Occipital lobe (tissue), 1 donor: ENCODE measurements at regions not wholly inside any gene's neighbourhood (a gene's known extent, or its start where the extent isn't known, plus 50 kb on each side); places are given as distances from the start of the nearest gene placed in this dataset.
"Not testable (repeated sequence)": the region's sequence is repeated elsewhere in the genome, so short reads cannot be mapped to it uniquely, and the experiment has no call there.

Experiments
- DNase-seq: peaks from one replicate; lab custom pipeline; 2025; lab: John Stamatoyannopoulos, UW

- no peak for DNase-seq
Observed at GRCh38 chr7:138316421-138317043, 143.5 kb upstream of the TRIM24 start.

DNA sequence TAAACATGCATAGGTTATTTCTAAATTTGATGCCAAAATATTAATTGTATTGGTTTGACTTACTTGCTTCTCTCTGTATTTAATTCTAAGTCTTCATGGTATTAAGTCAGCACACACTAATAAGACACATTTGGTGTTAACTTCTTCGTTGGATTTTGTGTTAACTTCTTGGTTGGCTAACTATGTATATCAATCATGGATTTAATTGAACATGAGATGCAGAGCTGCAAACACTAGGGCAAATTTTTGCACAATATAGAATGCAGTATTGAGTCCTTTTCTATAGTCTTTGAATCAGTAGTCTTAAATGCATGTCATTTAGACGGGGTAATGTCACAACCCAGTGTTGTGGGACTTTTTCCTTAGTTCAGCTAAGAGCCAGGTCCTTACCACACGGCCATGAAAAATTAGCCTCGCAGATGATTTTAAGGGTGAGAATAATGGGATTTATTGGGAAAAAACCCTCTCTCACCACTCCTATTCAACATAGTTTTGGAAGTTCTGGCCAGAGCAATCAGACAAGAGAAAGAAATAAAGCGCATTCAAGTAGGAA, 142.9 kb upstream of the TRIM24 start:
- DNase-seq, result no peak

GRCh38 chr7:138324941-138325340, 135.1 kb upstream of the TRIM24 start:
- DNase-seq, result no peak

GRCh38 chr7:138325434-138325833, 134.6 kb upstream of the TRIM24 start:
- DNase-seq, result no peak

DNA sequence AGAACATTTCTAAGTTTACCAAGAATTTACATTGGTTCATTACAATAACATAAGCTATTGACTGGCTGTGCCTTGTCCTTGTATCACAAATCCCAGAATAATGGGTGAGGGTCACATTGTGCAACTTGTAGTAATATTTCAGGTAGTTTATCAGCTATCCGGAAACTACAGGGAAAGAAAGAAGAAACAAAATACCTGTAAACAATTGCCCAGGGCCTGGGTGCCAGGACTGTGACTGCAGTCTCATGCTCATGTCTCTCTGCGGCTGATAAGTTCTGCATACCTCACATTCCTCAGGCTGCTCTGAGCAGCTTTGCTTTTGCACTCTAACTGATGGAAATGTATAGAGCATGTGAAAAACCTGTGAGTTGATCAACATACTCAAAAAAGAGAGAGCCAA, 131.8 kb upstream of the TRIM24 start:
- DNase-seq, result no peak

DNA sequence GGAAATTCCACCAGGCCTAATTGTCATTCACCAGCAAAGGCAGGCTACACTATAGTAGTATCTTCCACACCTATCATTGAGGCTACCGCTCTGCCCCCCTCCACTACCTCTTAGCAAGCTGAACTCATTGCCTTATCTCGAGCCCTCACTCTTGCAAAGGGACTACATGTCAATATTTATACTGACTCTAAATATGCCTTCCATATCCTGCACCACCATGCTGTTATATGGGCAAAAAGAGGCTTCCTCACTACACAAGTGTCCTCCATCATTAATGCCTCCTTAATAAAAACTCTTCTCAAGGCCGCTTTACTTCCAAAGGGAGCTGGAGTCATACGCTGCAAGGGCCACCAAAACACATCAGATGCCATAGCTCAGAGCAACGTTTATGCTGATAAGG, 127.2 kb upstream of the TRIM24 start:
- DNase-seq, result not testable (repeated sequence)

DNA sequence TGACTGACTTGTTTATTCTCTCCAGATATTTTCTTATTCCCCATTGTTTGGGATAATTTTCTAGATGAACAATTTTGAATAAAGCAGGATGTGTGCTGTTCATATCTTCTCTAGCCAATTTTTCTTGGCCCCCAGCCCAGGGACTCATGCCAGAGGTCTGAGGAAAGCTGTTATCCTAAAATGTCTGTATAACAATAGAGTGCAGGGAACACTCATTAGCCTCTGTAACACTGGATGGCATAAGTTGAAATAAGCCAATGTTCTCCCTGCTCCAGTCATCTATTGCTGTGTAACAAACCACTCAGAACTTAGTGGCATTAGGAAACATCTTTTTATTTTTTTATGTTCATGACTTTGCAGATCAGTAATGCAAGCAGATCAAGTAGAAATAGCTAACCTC, 121.7 kb upstream of the TRIM24 start:
- no peak for DNase-seq

DNA sequence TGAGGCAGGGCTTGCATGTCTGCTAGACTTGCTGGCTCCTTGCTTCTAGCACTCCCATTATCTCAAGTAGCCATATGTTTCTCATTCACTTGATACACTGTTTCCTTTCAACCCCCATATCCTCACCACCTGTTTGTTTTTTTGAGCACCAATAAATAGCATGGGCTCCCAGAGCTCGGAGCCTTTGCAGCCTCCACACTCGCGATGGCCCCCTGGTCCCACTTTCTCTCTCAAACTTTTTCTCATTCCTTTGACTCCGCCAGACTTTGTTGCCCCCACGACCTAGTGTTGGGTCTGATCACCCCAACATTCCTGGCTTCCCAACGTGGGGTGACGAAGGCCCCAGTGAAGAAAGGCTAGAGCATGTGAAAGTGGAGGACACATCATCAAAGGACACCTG, 120.8 kb upstream of the TRIM24 start:
- not testable (repeated sequence) for DNase-seq

GRCh38 chr7:138342990-138343389, 117.1 kb upstream of the TRIM24 start:
- no peak for DNase-seq

DNA sequence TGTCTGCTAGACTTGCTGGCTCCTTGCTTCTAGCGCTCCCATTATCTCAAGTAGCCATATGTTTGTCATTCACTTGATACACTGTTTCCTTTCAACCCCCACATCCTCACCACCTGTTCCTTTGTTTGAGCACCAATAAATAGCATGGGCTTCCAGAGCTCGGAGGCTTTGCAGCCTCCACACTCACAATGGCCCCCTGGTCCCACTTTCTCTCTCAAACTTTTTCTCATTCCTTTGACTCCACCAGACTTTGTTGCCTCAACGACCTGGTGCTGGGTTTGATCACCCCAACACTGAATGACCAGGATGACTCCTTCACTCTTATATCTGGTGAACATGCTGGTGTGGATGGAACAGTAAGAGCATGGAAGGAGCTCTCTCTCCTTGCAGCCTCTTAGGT, 114.5 kb upstream of the TRIM24 start:
- no peak for DNase-seq

DNA sequence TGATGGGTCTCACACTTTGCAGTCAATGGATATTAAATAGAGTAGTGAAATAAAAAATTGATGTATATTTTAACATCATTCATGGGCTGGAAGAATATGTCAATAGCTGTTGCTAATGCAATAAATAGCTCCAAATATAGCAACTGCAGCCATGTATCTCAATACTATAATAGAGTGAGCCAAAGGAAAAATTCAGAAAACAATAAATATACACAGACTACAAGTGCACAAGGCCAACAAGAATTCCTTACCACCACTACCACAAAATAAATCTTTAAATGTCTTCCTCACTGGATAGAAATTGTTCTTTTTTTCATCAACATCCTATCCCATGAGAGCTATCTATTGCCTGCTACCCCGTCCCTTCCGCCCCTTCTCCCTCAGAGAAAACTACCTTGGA, 113.1 kb upstream of the TRIM24 start:
- no peak for DNase-seq

DNA sequence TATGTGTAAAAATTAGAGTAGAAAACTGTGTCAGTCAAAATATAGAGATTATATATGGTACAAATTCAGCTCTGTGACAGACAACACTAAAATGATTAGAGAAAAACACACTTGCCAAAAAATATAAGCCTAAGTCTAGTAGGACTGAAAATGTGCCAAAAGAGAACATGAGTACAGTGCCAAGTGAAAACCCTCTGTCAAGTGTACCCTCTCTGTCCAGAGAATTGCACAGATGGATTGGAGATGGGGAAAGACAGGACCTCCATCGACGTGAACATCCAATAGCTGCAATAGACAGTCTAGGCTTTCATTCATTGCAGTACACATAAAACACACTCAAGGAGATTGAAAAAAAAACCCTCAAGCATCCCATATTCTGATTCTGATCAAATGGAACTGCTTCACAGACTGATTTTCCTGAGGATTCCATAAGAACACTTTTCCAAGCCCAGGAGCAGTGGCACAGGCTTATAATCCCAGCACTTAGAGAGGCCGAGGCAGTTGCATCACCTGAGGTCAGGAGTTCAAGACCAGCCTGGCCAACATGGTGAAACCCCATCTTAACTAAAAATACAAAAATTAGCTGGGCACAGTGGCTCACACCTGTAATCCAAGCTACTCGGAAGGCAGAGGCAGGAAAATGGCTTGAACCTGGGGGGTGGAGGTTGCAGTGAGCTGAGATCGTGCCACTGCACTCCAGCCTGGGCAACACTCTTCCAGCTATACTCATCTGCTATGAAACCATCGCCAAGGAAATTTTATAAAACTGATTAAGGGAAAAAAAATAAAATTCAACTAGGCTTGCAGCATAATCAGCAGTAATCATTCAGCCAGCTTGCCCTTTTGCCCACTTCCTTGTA, 110.0 kb upstream of the TRIM24 start:
- no peak for DNase-seq

DNA sequence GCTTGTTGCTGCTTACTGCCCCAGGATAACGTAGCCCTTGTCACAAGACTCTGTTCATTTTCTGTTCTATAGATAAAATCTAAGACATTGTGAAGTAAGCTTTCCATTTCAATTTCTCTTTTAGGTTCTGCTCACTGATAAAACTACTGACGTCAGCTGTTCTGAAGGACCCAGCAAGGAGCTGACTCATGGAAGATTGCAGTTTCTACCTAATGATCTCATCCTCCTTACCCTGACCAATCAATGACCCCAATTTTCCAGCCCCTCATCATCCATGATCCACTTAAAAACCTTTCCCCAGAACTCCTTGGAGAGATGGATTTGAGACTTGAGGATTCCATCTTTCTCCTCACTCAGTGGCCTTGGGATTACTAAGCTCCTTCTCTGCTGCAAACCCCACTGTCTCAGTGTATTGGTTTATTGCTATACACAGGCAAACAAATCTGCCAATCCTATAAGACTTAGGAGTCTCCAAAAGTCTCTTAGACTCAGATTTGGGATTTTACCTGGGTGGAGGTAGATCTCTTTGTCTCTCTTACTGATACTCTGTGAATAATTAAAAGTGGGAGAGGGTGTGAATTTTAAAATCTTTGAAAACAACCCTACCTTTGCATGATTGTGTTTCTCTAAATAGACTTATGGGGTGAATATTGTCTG, 109.2 kb upstream of the TRIM24 start:
- DNase-seq, result no peak

DNA sequence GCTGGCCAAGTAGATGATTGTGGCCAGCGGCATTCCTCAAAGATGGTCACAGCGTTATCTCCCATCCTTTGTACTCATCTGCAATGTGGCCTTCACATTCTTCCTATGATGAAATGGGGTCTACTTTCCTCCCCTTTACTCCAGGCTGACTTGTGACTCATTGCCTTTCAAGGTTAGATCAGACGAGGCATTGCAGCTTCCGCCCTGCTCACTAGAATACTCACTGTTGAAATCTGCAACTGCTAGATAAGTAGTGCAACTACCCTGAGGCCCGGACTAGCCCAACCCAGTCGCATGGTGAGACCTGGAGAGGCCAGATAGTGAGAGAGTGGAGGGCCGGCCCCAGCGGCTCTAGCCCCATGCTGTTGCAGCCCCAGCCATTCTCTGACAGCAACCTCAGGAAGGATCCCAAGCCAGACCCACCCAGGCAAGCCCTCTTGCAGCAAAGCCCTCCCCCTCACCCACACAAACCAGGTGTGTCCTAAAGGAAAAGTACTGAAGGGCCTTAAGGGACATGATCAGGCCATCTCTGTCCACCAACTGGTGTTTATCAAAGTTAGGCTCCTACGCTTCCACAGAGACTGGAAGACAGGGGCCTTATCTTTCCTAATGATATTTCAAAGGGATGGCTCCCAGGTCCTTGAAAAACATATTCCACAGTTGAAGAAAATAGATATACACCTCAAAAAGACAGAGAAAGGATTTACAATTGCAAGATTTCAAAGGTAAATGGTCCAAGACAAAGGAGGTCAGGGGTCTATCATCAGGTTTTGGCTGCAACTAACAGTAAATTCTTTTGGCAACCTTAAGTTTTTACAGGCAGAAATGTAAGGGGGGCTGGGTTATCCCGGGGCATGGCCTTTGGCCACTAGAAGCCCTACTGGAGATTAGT, 107.2 kb upstream of the TRIM24 start:
- DNase-seq, result peak; percentile 1

DNA sequence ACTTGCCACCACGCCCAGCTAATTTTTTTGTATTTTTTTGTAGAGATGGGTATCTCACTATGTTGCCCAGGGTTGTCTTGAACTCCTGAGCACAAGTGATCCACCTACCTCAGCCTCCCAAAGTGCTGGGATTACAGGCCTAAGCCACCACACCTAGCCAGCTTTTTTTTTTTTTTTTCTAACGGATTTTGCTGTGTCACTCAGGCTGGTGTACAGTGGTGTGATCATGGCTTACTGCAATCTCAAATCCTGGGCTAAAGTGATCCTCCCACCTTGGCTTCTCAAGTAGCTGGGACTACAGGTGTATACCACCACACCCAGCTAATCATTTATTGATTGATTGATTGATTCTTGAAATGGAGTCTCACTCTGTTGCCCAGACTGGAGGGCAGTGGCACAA, 106.0 kb upstream of the TRIM24 start:
- no peak for DNase-seq

GRCh38 chr7:138355254-138355653, 104.8 kb upstream of the TRIM24 start:
- DNase-seq, result no peak

DNA sequence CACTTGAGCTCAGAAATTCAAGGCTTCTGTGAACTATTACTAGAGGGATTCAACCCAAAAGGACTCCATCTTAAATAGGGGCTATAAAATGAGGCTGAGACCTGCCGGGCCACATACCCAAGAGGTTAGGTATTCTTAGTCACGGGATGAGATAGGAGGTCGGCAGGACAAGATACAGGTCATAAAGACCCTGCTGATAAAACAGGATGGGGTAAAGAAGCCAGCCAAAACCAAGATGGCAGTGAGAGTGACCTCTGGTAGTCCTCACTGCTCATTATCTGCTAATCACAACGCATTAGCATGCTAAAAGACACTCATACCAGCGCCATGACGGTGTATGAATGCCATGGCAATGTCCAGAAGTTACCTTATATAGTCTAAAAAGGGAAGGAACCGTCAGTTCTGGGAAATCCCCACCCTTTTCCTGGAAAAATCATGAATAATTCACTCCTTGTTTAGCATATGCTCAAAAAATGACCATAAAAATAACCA, 101.2 kb upstream of the TRIM24 start:
- DNase-seq, result no peak

GRCh38 chr7:138359870-138360559, 100.0 kb upstream of the TRIM24 start:
- no peak for DNase-seq

- DNase-seq, result no peak
Observed at GRCh38 chr7:138363721-138364120, 96.3 kb upstream of the TRIM24 start.

DNA sequence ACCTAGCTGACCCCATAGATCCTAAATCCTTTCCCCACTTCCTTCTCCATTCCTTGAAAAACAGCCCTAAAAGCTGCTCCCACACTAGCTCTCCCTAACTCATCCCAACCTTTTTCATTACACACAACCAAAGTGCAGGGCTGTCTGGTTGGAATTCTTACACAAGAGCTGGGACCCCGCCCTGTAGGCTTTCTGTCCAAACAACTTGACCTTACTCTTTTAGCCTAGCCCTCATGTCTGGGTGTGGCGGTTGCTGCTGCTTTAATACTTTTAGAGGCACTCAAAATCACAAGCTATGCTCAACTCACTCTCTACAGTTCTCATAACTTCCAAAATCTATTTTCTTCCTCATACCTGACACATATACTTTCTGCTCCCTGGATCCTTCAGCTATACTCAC, 93.9 kb upstream of the TRIM24 start:
- not testable (repeated sequence) for DNase-seq
